HG03520 (cell line): ENCODE measurements at regions not wholly inside any gene's neighbourhood (a gene's known extent, or its start where the extent isn't known, plus 50 kb on each side); places are given as distances from the start of the nearest gene placed in this dataset.
A peak's percentile ranks its signal among the peaks of the same experiment; 100 is the strongest.
"Not testable (repeated sequence)": the region's sequence is repeated elsewhere in the genome, so short reads cannot be mapped to it uniquely, and the experiment has no call there.

ENCODE experiments used
- ATAC-seq: cut with Tn5 transposase; IDR thresholded peaks from one replicate; pipeline ENCODE4 v1.9.1; 2021; ENCODE audit warnings: mild to moderate bottlenecking, moderate library complexity; ENCODE audit not compliant: unreplicated experiment

DNA sequence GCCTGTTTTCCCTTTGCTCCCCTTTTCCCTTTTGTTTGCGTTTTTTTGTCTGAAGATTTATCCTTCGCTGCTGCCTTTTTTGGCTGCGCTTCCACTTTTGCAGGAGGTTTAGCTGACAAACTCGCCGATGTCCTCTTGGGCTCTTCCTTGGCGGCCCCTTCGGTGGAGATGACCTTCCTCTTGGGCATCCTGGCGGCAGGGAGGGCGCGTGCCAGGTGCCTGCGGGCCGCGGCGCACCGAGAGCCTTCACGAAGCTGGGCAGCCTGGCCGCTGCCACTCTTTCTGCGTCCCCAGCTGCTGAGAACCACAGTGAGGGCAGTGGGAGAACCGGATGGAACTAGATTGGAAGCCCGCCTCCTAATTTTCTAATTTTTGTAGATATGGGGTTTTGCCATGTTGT is 197.1 kb upstream of the C2CD4B start:
- no peak for ATAC-seq

DNA sequence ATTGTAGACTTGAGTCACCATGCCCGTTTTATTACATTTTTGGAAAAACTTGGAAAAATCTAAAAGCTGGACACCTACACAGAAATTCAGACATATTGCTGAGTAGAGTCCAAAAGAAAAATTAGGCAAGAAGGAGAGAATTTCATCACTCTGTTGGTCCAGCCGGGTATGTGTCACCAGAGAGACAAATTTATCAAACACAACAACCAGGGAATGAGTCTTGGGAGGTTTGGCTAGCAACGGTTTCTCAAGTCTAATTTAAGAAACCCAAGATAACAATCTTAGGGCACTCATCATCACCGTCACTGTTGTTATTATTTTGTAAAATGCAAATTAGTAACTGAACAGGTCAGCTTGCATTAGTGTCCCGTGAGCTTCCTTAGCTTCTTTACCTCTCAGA is 197.5 kb upstream of the C2CD4B start:
- no peak for ATAC-seq

DNA sequence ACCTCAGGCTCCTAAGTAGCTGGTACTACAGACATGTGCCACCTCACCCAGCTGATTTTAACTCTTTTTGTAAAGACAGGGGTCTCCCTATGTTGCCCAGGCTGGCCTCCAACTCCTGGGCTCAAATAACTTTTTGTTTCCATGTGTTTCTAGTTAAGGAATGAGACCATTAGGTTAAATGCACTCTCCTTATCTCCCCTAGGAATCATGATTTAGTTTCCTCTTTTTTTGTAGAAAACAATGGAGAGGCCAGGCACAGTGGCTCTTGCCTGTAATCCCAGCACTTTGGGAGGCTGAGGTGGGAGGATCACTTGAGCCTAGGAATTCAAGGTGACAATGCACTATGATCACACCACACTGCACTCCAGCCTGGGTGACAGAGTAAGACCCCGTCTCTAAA is 198.8 kb upstream of the C2CD4B start:
- ATAC-seq, result no peak

DNA sequence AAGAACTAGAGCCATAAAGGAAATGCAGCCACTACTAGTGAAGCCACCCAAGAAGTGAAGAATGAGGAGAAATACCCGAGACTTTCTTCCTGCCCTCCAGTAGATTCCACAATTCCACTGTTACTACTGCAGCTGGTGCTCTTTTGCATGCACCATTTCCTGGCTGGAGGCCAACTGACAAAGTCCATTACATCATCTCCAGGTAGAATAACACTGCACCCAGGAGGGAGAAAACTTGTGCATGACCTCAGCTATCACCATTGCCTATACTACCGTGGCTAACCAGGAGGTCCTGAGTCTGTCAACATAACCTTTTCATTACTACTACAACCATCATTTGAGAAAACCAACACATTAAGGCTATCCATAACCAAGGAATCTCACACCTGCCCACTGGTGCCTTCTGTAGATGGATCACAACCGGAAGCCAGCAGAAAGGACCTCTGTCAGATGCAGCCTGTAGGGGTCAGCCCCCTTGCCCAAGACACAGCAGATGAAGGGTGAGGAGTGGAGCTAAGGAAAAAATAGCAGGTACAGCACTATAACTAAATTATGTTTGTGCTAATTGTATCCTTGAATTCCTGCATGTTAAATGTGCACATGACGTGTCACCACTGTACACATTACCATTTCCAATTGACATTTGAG is 200.8 kb upstream of the C2CD4B start:
- no peak for ATAC-seq

DNA sequence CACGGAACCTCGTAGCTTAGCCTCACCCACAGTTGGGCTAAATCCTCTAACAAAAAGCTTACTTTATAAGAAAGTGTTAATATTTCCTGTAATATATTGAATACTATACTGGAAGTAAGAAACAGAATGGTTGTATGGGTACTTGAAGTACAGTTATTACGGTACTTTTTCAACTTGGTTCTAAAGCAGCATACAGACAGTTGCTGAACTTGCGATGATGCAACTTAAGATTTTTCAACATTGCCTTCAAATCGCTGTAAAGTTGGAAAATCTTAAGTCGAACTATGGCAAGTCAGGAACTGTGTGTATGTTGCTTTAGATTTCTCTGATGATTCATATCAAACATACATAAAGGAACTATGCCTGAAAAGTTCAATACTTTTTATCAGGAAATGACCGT is 204.4 kb upstream of the C2CD4B start:
- no peak for ATAC-seq

DNA sequence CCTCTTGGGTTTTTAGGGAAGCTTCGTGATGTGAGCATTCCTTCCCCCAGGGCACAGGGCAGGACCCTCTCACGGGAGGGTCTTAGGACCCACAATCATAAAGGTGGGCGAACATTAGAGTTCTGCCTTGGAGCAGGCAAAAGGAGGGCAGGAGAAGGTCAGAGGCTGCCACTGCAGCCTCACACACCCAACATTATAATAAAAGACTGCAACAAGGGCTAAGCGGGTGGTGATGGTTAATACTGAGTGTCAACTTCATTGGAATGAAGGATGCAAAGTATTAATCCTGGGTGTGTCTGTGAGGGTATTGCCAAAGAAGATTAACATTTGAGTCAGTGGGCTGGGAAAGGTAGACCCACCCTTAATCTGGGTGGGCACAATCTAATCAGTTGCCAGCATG is 206.6 kb upstream of the C2CD4B start:
- ATAC-seq, result not testable (repeated sequence)

DNA sequence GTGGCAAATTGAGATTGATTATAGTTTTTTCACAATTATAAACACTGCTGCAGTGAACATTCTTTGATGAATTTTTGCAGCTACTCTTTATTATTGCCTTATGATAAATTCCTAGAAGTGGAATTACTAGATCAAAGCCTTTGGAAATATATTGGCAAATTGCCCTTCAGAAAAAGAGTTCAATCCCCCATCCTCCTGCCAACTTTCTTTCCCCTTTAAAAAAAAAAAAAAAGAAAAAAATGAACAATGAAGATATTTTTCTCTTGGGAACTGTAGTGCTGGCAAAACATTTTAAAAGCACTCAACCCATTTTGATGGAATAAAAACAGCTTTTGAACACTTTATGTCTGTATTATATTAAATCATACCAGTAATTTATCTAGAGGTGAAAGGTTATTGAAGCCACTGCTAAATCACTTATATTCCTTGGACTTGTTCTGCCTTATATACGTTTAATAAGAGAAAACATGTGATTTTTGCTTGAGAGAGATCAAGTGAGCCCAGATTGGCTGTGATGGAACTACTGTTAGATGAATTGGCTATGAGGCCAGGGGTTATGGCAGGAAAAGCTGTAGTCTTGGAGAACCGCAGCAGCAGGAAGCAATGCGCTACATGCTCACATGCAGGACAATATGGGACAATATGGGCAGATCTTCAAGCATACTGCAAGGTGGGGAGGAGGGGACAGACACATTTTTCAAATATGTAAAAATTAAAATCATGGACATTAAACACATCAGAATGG is 212.8 kb upstream of the C2CD4B start:
- ATAC-seq, result no peak

DNA sequence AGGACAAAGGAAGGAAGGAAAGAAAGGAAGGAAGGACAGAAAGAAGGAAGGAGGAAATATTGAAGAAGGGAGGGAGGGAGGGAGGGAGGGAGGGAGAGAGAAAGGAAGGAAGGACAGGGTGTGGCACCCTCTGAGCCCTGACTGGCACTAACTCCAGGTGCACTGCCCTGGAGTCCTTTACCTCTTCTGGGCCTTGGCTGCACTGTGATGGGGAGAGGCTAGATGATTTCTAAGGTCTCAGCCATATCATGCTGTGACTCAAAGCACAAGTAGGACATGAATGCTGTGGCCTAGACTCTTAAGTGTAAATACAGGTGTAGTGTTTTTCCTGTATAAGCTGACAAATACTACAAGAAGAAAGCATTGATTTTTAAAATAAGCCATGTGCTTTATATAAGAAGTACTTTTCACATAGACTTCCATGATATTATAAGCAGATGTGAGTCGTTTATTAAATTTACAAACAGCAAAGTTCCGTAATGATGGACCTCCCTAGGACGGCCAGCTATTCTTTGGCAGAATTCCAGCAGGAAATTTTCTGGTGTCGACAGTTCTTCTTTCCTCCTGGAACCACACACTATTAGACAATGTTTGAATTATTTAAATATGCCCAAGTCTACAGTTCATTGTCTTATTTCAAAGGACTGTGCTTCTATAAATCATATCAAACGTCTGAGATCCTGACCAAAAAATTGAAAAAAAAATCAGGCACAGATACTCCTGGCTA is 213.8 kb upstream of the C2CD4B start:
- no peak for ATAC-seq

DNA sequence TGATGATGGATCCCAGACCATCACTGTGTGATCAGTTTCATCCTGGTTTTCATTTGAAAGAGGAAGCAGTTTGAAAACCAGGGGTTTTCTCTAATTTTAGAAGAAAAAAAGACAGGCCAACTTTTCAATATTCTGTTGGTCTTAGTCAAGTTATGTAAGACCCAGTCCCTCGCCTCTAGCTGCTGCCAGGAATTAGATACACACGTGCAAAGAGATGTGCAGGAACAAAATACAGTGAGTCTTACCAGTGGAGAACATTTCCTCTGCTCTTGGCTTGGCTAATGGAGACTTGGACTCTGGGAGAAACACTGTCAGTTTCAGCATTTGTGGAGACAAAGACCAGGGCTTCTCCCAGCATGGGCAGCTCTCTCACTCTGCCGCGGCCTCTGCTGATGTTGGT is 214.9 kb upstream of the C2CD4B start:
- no peak for ATAC-seq

DNA sequence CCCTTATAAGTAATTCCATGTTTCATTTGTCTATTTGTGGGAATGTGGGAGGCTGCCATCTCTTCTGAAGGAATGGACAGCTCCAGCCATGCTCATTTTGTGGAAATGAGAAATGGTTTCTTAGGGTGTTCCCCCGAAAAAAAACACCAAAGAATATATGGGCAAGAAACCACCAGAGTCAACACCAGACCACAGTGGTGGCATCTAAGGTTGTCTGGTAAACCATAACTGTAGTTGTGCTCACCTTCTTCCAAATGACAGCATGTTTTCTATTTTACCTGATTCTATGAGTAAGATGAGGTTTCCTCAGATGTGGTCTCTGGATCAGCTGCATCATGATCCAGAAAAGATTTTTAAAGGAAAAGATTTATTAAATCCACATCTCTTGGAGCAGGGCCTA is 217.0 kb upstream of the C2CD4B start:
- ATAC-seq, result no peak

DNA sequence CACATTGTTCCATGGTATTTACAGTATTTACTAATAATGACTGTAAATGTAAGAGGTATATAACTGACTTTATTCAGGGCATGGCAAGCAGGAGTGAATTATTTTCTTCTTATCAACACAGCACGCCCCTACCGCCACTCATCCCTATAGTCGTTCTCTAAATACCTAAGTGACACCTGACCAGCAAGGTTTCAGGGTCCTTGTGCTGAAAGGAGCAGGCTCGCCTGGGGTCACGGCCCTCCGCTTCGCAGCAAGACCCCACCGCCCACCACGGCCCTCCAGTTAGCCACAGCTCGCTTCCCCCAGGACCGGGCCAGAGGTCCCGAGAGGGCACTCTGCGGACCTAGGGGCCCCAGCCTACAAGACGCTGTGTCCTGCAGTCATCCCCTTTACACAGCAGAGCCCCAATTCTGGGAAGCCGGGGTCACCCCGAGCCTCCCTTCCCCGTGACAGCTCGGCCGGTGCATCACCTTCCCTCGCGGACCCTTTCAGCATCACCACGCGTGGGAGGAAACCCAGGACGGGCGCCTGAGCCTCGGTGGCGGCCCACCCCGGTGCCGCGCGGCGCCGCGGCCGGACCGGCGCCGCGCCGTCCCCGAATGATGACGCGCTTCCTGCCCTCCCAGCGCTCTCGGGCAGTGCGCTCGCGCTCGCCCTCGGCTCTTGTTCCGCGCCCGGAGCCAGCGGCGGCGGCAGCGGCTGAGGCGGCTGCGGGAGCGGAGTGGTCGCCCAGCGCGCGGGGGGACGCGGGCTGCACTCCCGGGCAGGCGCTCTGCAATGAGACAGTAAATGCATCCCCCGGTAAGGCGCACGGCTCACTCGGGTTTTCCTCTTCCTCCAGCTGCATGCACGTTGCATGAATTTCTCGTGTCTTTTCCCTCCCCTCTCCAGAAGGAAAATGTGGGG is 225.1 kb upstream of the C2CD4B start, which contains the start of gene TLN2:
TSS of gene TLN2 (plus strand) at position 666 of the 906 bp plus-strand sequence.
- peak; percentile 77 for ATAC-seq

DNA sequence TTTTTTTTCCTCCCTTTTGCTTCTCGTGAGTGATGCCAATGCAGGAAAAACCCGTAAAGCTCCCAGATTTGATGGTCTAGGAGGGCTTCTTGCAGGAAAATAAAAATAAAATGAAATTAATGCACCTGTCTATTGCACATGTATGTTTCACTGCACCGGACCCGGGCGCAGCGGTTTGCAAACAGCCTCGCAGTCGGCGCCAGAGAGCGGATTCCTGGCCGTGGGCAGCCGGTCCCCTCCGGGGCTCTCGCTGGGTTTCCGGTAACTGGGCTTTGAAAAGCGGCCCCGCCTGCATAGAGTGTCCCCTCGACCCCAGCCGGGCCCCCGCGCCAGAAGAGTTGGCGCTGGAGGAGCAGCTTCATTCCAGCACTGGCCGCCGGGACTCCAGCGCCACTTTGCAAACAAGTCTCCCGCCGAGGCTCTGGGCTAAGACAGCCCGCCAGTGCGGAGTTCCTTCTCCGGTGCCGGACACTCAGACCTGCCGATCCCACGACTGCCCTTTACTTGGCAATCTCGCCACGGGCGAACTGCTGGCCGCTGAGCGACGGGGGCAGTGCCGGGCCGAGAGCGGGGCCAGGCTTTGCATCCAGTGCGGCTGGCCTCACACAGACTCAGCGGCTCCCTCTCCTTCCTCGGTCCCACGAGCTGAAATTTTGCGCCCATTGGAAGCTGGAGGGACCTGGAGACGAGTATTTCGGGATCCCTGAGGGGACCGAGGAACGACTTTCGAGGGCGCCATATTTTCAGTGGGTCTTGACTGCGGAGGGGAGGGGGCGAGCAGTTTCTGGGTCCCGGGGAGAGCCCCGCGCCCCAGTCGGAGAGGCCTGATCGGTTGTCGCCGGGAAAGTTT is 225.9 kb upstream of the C2CD4B start:
- ATAC-seq, result no peak

DNA sequence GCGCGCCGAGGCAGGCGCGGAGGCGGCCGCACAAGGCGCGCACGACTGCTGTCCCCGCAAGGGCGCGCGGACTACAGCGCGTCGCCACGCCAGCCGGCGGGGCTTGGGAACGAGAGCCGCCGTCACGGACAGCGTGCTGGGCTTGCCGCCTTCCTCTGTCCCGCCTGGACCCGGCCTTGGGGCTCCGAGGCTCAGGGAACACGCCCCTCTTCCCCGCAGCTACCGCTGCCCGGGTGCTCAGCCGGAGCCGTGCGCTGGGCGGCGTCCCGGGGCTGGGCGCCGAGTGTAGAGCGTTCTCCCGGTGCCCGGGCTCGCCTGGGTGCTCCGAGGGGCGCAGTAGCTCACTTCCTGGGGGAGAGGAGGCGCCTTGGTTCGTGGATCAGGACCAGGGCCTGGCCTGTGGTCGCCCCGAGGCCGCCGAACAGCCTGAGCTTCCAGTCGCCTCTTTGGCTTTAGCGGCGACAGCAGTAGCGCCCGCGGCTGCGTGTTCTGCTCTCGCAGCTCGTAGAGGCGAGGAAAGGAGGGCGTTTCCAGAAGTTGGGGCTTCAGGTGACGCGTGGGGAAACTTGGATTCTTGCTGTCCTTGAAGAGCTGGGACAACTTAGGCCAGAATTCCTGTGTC is 226.7 kb upstream of the C2CD4B start:
- ATAC-seq, result no peak

DNA sequence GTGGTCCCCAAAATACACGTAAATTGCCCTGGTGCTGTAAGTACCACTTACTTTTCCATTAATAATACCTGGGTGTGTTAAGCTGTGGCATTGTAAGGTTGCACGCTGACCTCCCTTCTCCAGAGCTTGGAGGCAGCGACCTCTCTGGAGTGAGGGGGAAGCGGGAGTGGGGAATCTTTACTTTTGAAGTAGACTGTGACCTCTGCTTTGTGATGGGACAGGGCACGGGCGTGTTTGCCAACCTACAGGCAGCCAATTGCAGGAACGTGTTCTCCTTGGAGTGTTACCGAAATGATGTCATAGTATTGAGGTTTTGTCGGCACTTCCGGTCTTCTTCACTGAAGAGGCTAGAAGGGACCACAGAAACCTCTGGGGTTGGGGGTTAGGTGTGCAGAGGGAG is 227.3 kb upstream of the C2CD4B start:
- no peak for ATAC-seq

DNA sequence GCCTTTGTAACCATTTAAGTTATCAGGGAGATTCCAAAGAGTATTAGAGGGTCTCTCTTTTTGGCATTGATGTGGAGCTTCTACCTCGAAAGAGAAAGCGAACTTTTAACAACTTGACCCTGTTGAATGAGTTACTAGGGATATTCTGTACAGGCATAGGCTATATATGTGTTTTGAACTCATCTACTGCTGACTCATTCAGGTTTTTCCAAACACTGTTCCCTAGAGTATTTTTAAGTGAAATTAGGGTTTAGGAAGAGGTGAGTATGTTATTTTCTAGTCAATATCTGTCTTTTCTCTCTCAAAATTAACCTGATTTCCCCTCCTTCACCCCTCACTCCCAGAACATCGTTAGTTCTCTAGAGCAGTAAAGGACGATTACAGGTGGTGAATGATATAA is 228.1 kb upstream of the C2CD4B start:
- no peak for ATAC-seq

DNA sequence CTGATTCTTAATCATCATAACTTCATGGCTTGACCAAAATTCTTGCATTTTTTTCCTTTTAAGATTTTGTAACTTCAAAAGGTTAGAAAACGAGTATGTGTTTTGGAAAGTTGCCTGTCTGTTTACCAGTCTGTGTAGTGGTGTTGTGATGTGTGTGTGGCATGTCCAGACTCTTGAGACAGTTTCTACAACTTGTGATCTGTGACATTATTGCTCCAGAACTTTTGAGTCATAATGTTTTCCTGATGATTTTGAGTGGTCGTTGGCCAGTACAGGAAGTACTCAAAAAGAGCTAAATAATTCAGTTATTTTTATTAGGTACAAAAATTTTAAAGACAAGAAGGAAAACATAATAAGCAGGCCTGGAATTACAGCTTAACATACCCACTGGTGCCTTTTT is 229.0 kb upstream of the C2CD4B start:
- no peak for ATAC-seq

DNA sequence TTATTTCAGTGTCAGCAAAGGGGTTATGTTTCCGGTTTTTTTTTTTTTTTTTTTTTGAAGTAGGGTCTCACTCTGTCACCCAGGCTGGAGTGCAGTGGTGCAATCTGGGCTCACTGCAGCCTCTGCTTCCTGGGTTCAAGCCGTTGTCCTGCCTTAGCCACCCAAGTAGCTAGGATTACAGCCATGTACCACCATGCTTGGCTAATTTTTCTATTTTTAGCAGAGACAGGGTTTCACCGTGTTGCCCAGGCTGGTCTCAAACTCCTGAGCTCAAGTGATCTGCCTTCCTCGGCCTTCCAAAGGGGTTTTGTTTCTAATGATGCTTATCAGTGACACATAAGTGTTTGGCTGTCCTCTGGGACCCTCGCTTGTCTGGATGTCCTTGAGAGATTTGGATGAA is 235.7 kb upstream of the C2CD4B start:
- no peak for ATAC-seq

DNA sequence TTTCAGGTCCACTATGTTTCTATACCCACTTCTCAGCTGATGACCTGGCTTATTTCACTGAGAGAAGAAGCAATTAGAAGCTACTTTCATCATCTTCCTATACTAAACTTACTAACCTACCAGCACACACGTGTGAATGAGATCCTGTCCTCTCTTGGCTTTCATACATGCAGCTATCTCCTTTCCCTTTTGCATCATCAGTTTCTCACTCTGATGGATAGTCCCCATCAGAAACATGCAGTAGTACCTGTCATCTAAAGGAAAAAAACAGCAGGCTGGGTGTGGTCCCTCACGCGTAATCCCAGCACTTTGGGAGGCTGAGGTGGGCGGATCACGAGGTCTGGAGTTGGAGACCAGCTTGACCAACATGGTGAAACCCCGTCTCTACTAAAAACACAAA is 237.6 kb upstream of the C2CD4B start:
- no peak for ATAC-seq

DNA sequence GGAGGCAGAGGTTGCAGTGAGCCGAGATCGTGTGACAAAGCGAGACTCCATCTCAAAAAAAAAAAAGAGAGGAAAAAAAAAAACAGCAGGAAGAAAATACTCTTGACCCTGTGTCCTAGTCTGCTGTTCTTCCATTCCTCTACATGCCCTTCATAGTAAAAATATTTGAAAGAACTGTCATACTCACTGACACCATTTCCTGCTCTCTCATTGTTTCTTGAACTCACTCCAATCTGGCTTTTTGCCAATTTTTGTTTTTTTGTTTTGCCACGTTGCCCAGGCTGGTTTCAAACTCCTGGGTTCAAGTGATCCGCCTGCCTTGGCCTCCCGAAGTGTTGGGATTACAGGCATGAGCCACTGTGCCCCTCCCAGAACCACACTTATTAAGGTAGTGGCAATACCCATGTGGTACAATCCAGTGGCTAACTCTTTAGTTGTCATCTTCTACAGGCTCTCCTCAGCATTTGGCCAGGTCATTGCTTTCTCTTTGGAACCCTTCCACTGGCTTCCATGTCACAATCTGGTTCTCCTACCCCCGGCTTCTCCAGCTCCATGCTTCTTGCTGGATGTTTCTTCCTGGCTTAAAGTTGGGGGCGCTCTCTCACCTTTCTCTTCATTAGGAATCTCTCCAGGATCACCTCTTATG is 238.2 kb upstream of the C2CD4B start:
- ATAC-seq, result no peak
